Activated naive CD8-positive, alpha-beta T cell treated with anti-CD3 and anti-CD28 coated beads, Interleukin-2, amount 50 U/mL, for 24 hours (primary cell): ENCODE measurements at regions not wholly inside any gene's neighbourhood (a gene's known extent, or its start where the extent isn't known, plus 50 kb on each side); places are given as distances from the start of the nearest gene placed in this dataset.

Experiments
- ATAC-seq: fragments of 150-1000 bp; cut with Tn5 transposase; one replicate; pipeline ENCODE4 v1.10.0; 2021
- DNase-seq: peaks from one replicate; pipeline ENCODE4 v3.0.0; 2021
- H3K27ac Mint-ChIP-seq: one replicate; pipeline ENCODE4 v1.8.0; 2021; ENCODE audit warnings: mild to moderate bottlenecking, mixed read lengths
- H3K27me3 Mint-ChIP-seq: one replicate; pipeline ENCODE4 v1.8.0; 2021; ENCODE audit warnings: mixed read lengths
- H3K36me3 Mint-ChIP-seq: one replicate; pipeline ENCODE4 v1.8.0; 2021; ENCODE audit warnings: low read depth, mixed read lengths
- H3K4me1 Mint-ChIP-seq: one replicate; pipeline ENCODE4 v1.8.0; 2021; ENCODE audit warnings: mixed read lengths
- H3K4me3 Mint-ChIP-seq: one replicate; pipeline ENCODE4 v1.8.0; 2021; ENCODE audit warnings: mild to moderate bottlenecking, moderate library complexity, mixed read lengths
- H3K9me3 Mint-ChIP-seq: one replicate; pipeline ENCODE4 v1.8.0; 2021; ENCODE audit warnings: mixed read lengths

GRCh38 chr4:164485136-164485535 is 268.8 kb upstream of the SMIM31 start:
- ATAC-seq (no peak), DNase-seq (no peak)
- Mint-ChIP-seq H3K4me1 (no peaks in the 10 kb centered on the region), H3K9me3 (peaks cover 1% of the 10 kb centered on the region), H3K36me3 (no peaks in the 10 kb centered on the region), H3K27me3 (no peaks in the 10 kb centered on the region), H3K27ac (no peak overlapping the region), H3K4me3 (no peak overlapping the region)

DNA sequence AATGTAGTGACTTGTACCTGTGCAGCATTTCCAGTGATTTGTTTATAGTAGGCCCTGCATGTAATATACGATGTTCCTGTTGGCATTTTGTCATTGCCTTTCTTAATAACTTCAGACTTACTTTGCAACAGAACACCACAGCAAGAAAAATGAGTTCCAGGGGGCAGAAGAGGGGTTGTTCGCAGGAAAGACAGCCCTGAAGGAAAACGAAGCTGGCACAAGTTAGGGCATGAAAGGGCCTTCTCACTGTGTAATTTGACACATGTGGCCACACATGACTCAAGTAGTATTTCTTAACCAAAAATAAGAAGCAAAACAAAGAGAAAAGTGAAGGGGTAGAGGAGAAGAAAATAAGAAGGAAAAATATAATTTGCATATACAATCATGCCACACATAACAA is 265.8 kb upstream of the SMIM31 start:
- H3K4me3 Mint-ChIP-seq, result no peak overlapping the region
- ATAC-seq, result no peak
- DNase-seq, result no peak
- no peaks in the 10 kb centered on the region for H3K36me3 Mint-ChIP-seq
- H3K27ac Mint-ChIP-seq, result no peak overlapping the region
- H3K9me3 Mint-ChIP-seq, result no peaks in the 10 kb centered on the region
- no peaks in the 10 kb centered on the region for H3K4me1 Mint-ChIP-seq
- H3K27me3 Mint-ChIP-seq, result no peaks in the 10 kb centered on the region

- Mint-ChIP-seq H3K27ac (no peak overlapping the region), H3K4me3 (no peak overlapping the region), H3K27me3 (no peaks in the 10 kb centered on the region), H3K9me3 (no peaks in the 10 kb centered on the region), H3K4me1 (no peaks in the 10 kb centered on the region), H3K36me3 (no peaks in the 10 kb centered on the region)
- DNase-seq, result no peak
- ATAC-seq, result no peak
Measured at GRCh38 chr4:164501074-164501473, 252.9 kb upstream of the SMIM31 start.

DNA sequence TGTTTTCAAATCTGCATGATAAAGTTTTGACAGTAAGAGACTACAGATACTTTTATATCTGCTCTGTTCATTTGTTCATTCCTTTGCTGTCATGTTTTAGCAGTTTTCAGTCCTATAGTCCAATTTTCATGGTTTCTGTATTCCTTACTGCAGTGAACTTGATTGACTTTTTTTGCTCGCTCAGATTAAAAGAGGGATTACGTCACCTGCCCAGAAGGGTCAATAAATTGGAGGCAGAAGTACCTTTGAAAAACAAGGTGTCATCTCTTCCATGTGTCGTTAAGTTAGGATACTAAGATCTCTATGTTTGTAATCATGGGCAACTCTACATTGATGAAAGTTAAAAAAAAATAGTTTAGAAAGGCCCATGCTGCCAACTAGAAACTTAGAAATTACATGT is 250.1 kb upstream of the SMIM31 start:
- no peaks in the 10 kb centered on the region for H3K36me3 Mint-ChIP-seq
- no peaks in the 10 kb centered on the region for H3K27me3 Mint-ChIP-seq
- ATAC-seq, result no peak
- no peaks in the 10 kb centered on the region for H3K9me3 Mint-ChIP-seq
- no peak for DNase-seq
- no peak overlapping the region for H3K4me3 Mint-ChIP-seq
- H3K27ac Mint-ChIP-seq, result no peak overlapping the region
- H3K4me1 Mint-ChIP-seq, result no peaks in the 10 kb centered on the region

- no peak overlapping the region for H3K27ac Mint-ChIP-seq
Measured at GRCh38 chr4:164508097-164508496, 245.8 kb upstream of the SMIM31 start.

DNA sequence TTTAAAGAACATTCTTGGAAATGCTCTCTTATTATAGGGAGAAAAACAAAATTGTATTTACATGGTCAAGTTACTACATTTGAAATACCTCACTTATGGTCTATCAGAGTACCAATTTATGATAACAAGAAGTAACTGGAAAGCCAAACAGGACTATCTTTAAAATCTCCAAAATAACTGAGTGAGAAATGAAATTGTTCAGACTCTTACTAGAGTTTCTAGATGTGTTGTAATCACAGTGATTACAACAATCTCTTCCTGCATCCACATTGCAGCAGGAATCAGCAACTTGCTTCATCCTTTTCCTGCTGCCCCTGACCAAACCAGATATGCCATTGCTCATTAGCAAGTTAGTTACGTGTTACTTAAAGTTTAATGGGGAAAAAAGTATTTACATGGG is 245.2 kb upstream of the SMIM31 start:
- H3K4me3 Mint-ChIP-seq, result no peak overlapping the region
- no peaks in the 10 kb centered on the region for H3K4me1 Mint-ChIP-seq
- no peaks in the 10 kb centered on the region for H3K27me3 Mint-ChIP-seq
- H3K9me3 Mint-ChIP-seq, result no peaks in the 10 kb centered on the region
- ATAC-seq (no peak), DNase-seq (no peak)
- H3K36me3 Mint-ChIP-seq, result no peaks in the 10 kb centered on the region
- no peak overlapping the region for H3K27ac Mint-ChIP-seq

More at GRCh38 chr4:164508097-164508496, 245.8 kb upstream of the SMIM31 start:
- Mint-ChIP-seq H3K36me3 (no peaks in the 10 kb centered on the region), H3K4me3 (no peak overlapping the region), H3K4me1 (no peaks in the 10 kb centered on the region), H3K27me3 (no peaks in the 10 kb centered on the region), H3K9me3 (no peaks in the 10 kb centered on the region)
- DNase-seq, result no peak
- ATAC-seq, result no peak

DNA sequence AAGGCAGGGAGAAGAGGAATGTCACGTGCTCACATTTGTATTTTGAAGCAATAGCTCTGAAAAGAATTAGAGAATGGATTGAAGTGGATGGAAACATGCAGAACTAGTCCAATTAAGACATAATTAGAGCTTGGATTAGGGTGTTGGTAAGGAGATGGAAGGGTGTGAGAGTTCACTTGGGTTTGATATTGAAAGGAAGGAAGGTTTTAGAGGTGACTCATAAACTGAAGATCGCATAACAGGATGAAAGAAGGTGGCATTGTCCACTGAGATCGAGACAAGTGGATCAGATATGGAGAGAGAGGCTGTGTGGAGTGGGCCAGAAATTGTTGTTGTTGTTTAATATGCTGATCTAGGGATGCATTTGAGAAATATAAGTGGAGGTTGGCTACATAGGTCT is 244.0 kb upstream of the SMIM31 start:
- no peaks in the 10 kb centered on the region for H3K36me3 Mint-ChIP-seq

GRCh38 chr4:164512124-164512523 is 241.8 kb upstream of the SMIM31 start:
- H3K9me3 Mint-ChIP-seq, result no peaks in the 10 kb centered on the region
- H3K4me1 Mint-ChIP-seq, result no peaks in the 10 kb centered on the region
- no peak overlapping the region for H3K27ac Mint-ChIP-seq
- no peaks in the 10 kb centered on the region for H3K36me3 Mint-ChIP-seq
- ATAC-seq (no peak), DNase-seq (no peak)
- no peaks in the 10 kb centered on the region for H3K27me3 Mint-ChIP-seq
- no peak overlapping the region for H3K4me3 Mint-ChIP-seq

More for the DNA sequence above, 244.0 kb upstream of the SMIM31 start:
- DNase-seq (no peak), ATAC-seq (no peak)
- Mint-ChIP-seq H3K27ac (no peak overlapping the region), H3K27me3 (no peaks in the 10 kb centered on the region), H3K4me3 (no peak overlapping the region), H3K9me3 (no peaks in the 10 kb centered on the region), H3K4me1 (no peaks in the 10 kb centered on the region)

GRCh38 chr4:164514765-164515164 is 239.2 kb upstream of the SMIM31 start:
- Mint-ChIP-seq H3K4me1 (no peaks in the 10 kb centered on the region), H3K36me3 (no peaks in the 10 kb centered on the region), H3K4me3 (no peak overlapping the region), H3K9me3 (no peaks in the 10 kb centered on the region), H3K27ac (no peak overlapping the region), H3K27me3 (no peaks in the 10 kb centered on the region)
- no peak for ATAC-seq
- no peak for DNase-seq

- no peaks in the 10 kb centered on the region for H3K9me3 Mint-ChIP-seq
- ATAC-seq, result no peak
- no peaks in the 10 kb centered on the region for H3K27me3 Mint-ChIP-seq
- H3K36me3 Mint-ChIP-seq, result no peaks in the 10 kb centered on the region
- no peak for DNase-seq
- H3K4me3 Mint-ChIP-seq, result no peak overlapping the region
- H3K4me1 Mint-ChIP-seq, result no peaks in the 10 kb centered on the region
- no peak overlapping the region for H3K27ac Mint-ChIP-seq
Measured at GRCh38 chr4:164524789-164525188, 229.1 kb upstream of the SMIM31 start.

DNA sequence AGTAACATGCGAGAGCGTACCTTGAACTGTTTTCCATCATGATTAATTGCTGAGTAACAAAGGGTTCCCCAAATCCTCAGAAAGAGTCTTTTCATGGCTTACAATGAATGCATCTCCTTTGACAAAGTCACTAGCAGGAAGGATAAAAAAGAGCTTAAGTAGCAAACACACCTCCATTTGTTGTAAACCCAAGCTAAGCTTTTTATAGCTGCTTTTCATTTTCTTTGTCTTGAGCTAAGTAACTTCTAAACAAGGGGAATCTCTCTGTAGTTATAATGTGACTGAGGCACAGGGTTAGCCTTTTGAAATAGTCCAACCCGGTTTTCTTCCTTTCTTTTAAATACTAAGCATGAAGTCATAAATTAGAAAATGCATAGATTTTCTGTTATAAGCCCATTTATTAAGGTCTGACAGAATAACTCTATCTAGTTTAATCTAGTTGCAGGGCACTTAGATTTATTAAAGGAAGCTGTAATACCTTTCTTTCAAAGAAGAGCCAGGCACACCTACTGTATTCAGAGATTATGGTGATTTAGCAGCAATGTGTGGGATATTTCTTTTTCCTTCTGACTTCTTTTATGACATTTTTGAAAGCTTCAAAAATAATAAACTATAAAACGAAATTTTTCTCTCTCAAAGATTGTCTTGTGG is 226.9 kb upstream of the SMIM31 start:
- no peaks in the 10 kb centered on the region for H3K27me3 Mint-ChIP-seq
- H3K9me3 Mint-ChIP-seq, result peaks cover 6% of the 10 kb centered on the region
- no peak overlapping the region for H3K4me3 Mint-ChIP-seq
- ATAC-seq (no peak), DNase-seq (no peak)
- H3K36me3 Mint-ChIP-seq, result no peaks in the 10 kb centered on the region
- no peaks in the 10 kb centered on the region for H3K4me1 Mint-ChIP-seq
- no peak overlapping the region for H3K27ac Mint-ChIP-seq

DNA sequence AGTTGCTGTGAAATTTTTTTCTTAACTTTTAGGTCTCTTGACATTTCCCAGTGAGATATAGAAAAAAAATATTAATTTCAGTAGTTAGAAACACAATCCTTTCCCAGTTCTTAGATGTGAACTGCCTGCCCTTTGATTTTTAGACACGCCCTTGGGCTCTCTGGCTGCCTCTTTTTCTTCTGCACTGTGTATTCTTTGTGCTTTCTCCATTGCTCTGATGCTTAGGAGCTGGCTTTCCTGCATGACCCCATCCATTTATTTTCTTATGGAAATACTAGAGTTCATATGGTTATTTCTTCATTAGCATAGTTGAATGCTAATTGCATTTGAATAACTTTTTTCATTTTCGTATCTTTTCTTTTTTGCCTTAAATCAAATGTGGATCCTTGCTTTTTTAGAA is 224.9 kb upstream of the SMIM31 start:
- Mint-ChIP-seq H3K9me3 (peaks cover 6% of the 10 kb centered on the region), H3K27ac (no peak overlapping the region), H3K4me1 (no peaks in the 10 kb centered on the region), H3K36me3 (no peaks in the 10 kb centered on the region), H3K27me3 (no peaks in the 10 kb centered on the region), H3K4me3 (no peak overlapping the region)
- ATAC-seq, result no peak
- DNase-seq, result no peak

DNA sequence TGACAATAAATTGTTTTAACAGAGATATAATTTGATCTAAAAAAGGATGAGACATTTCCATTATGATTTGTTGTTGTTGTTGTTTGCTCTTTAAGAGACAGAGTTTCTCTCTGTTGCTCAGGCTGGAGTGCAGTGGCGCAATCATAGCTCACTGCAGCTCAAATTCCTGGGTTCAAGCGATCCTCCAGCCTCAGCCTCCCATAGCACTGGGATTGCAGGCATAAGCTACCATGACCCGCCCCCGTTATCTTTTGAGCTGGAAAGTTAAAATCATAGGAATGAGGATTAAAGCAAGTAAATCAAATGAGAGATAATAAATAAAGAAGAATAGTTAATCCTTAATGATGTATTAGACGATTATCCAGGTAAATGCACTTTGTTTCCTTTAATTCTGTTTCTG is 224.4 kb upstream of the SMIM31 start:
- H3K4me1 Mint-ChIP-seq, result no peaks in the 10 kb centered on the region
- H3K36me3 Mint-ChIP-seq, result no peaks in the 10 kb centered on the region
- peaks cover 6% of the 10 kb centered on the region for H3K9me3 Mint-ChIP-seq
- H3K4me3 Mint-ChIP-seq, result no peak overlapping the region
- ATAC-seq, result no peak
- no peaks in the 10 kb centered on the region for H3K27me3 Mint-ChIP-seq
- H3K27ac Mint-ChIP-seq, result no peak overlapping the region
- DNase-seq, result no peak

- H3K4me3 Mint-ChIP-seq, result no peak overlapping the region
- H3K4me1 Mint-ChIP-seq, result no peaks in the 10 kb centered on the region
- no peaks in the 10 kb centered on the region for H3K27me3 Mint-ChIP-seq
- H3K9me3 Mint-ChIP-seq, result peaks cover 6% of the 10 kb centered on the region
- DNase-seq, result no peak
- no peak overlapping the region for H3K27ac Mint-ChIP-seq
- no peak for ATAC-seq
- H3K36me3 Mint-ChIP-seq, result no peaks in the 10 kb centered on the region
Measured at GRCh38 chr4:164531336-164531735, 222.6 kb upstream of the SMIM31 start.

DNA sequence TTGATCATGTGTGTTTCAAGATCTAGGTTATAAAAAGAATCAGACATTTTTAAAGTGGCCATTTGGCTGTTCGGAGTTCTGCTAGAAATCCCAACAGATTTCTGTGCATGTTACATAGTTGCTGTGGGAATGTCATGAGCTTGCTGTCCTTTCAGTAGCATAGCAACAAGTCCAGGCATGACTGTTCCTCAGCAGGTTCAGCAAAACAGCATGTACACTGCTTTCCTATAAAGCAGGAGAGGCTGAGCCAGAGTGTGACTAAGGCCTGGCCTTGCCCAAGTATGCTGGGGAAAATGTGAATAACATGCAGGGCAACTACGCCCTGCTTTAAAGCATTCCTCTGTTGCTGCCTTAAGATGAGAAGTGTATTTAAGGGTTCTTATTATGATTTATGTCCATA is 217.1 kb upstream of the SMIM31 start:
- Mint-ChIP-seq H3K36me3 (no peaks in the 10 kb centered on the region), H3K27me3 (no peaks in the 10 kb centered on the region), H3K4me3 (no peak overlapping the region), H3K4me1 (no peaks in the 10 kb centered on the region), H3K27ac (no peak overlapping the region), H3K9me3 (peaks cover 6% of the 10 kb centered on the region)
- ATAC-seq (no peak), DNase-seq (no peak)

- no peaks in the 10 kb centered on the region for H3K27me3 Mint-ChIP-seq
- DNase-seq (no peak), ATAC-seq (no peak)
- H3K27ac Mint-ChIP-seq, result no peak overlapping the region
- no peak overlapping the region for H3K4me3 Mint-ChIP-seq
- no peaks in the 10 kb centered on the region for H3K4me1 Mint-ChIP-seq
- no peaks in the 10 kb centered on the region for H3K36me3 Mint-ChIP-seq
- peaks cover 7% of the 10 kb centered on the region for H3K9me3 Mint-ChIP-seq
Measured at GRCh38 chr4:164538097-164538496, 215.8 kb upstream of the SMIM31 start.
